Heart left ventricle (tissue), 13 donors: ENCODE measurements at regions not wholly inside any gene's neighbourhood (a gene's known extent, or its start where the extent isn't known, plus 50 kb on each side); places are given as distances from the start of the nearest gene placed in this dataset.
"Not testable (repeated sequence)": the region's sequence is repeated elsewhere in the genome, so short reads cannot be mapped to it uniquely, and the experiment has no call there.

ENCODE experiments used
- POLR2A ChIP-seq, 2 donors: fragments of 450-650 bp; IDR thresholded peaks; one replicate each; pipeline ENCODE4 v1.6.1; 2017; ENCODE audit warnings: antibody characterized with exemption in 2 of 2, mild to moderate bottlenecking in 2 of 2, moderate library complexity in 2 of 2
- TF ChIP-seq, protein P1 (sequence below), 12 donors: fragments of 200-600 bp; sonication (generic) in 4 of 12; IDR thresholded peaks; one replicate each; pipeline versions ENCODE4 v1.5.0 to v1.8.0; 2018 to 2022; ENCODE audit warnings: antibody characterized with exemption in 12 of 12, mild to moderate bottlenecking in 5 of 12
- donor health status: ischemic (EF 13 %, LVEDD 7.1; RV severe dilation, severe dysfunction).
- donor health status: DM: no; HTN: yes; CAD: no.
- donor health status: DM: no; HTN: no; CAD: no.
- donor health status: ischemic (EF 25% LVEDD 6.9; RV normal size, moderate dysfunction).
- donor health status: ischemic (EF 25% LVEDD 5.7; RV mildly dilated, moderate dysfunction).
- donor health status: ischemic (EF 35%, LVEDD 5.7; RV mildly dilated, moderate dysfunction).
- donor health status: nonischemic (EF 11% LVEDD 7.7; RV severe dilation, severe dysfunction).
- donor health status: DM: yes; HTN: yes; CAD: no.
- donor health status: PGD.
- donor health status: ischemic (EF 29% LVEDD 5.4; RV normal size, mild dysfunction).
- donor health status: nonischemic (EF 23%, LVEDD 6.1; RV moderate dilation, normal function).

- TF ChIP-seq, protein P1, sequence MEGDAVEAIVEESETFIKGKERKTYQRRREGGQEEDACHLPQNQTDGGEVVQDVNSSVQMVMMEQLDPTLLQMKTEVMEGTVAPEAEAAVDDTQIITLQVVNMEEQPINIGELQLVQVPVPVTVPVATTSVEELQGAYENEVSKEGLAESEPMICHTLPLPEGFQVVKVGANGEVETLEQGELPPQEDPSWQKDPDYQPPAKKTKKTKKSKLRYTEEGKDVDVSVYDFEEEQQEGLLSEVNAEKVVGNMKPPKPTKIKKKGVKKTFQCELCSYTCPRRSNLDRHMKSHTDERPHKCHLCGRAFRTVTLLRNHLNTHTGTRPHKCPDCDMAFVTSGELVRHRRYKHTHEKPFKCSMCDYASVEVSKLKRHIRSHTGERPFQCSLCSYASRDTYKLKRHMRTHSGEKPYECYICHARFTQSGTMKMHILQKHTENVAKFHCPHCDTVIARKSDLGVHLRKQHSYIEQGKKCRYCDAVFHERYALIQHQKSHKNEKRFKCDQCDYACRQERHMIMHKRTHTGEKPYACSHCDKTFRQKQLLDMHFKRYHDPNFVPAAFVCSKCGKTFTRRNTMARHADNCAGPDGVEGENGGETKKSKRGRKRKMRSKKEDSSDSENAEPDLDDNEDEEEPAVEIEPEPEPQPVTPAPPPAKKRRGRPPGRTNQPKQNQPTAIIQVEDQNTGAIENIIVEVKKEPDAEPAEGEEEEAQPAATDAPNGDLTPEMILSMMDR (IDR thresholded peaks at IDR 0.05): not testable (repeated sequence)
- not testable (repeated sequence) for TF ChIP-seq POLR2A (IDR thresholded peaks at IDR 0.05)
Observed at GRCh38 chr16:29271721-29272675, 134.5 kb downstream of the NPIPB11 start.
